NOMO-1 treated with dmso at 0.1 percent for 144 hours (cell line): ENCODE measurements at regions not wholly inside any gene's neighbourhood (a gene's known extent, or its start where the extent isn't known, plus 50 kb on each side); places are given as distances from the start of the nearest gene placed in this dataset.

Experiments
- DNase-seq: peaks from one replicate; lab custom pipeline; 2025; ENCODE audit not compliant: unreplicated experiment; lab: John Stamatoyannopoulos, UW

GRCh38 chr2:129857200-129857599 lies 122.3 kb upstream of the RAB6C start:
- no peak for DNase-seq

GRCh38 chr2:129859175-129859574 lies 120.3 kb upstream of the RAB6C start:
- no peak for DNase-seq

GRCh38 chr2:129860088-129860487 lies 119.4 kb upstream of the RAB6C start:
- DNase-seq, result no peak

GRCh38 chr2:129861666-129862288 lies 117.7 kb upstream of the RAB6C start:
- no peak for DNase-seq

- no peak for DNase-seq
Observed at GRCh38 chr2:129862668-129863067, 116.8 kb upstream of the RAB6C start.

- DNase-seq, result no peak
Observed at GRCh38 chr2:129863350-129863749, 116.1 kb upstream of the RAB6C start.

- DNase-seq, result no peak
Observed at GRCh38 chr2:129864719-129865118, 114.7 kb upstream of the RAB6C start.

- DNase-seq, result no peak
Observed at GRCh38 chr2:129865976-129866375, 113.5 kb upstream of the RAB6C start.

GRCh38 chr2:129866391-129866790 lies 113.1 kb upstream of the RAB6C start:
- DNase-seq, result no peak

GRCh38 chr2:129868151-129868550 lies 111.3 kb upstream of the RAB6C start:
- no peak for DNase-seq

- no peak for DNase-seq
Observed at GRCh38 chr2:129870685-129871241, 108.7 kb upstream of the RAB6C start.

- no peak for DNase-seq
Observed at GRCh38 chr2:129872446-129872845, 107.0 kb upstream of the RAB6C start.

- DNase-seq, result no peak
Observed at GRCh38 chr2:129876541-129876940, 102.9 kb upstream of the RAB6C start.

GRCh38 chr2:129877289-129877741 lies 102.2 kb upstream of the RAB6C start:
- DNase-seq, result peak; percentile 15

- DNase-seq, result no peak
Observed at GRCh38 chr2:129877795-129878775, 101.4 kb upstream of the RAB6C start.

- no peak for DNase-seq
Observed at GRCh38 chr2:129879614-129880180, 99.8 kb upstream of the RAB6C start.

GRCh38 chr2:129880309-129880708 lies 99.2 kb upstream of the RAB6C start:
- DNase-seq, result no peak

GRCh38 chr2:129880971-129881370 lies 98.5 kb upstream of the RAB6C start:
- DNase-seq, result no peak

GRCh38 chr2:129881786-129882396 lies 97.6 kb upstream of the RAB6C start:
- DNase-seq, result no peak

GRCh38 chr2:129882476-129882875 lies 97.0 kb upstream of the RAB6C start:
- DNase-seq, result no peak

- DNase-seq, result no peak
Observed at GRCh38 chr2:129883121-129883520, 96.3 kb upstream of the RAB6C start.
